Stimulated activated naive CD8-positive, alpha-beta T cell treated with anti-CD3 and anti-CD28 coated beads, Interleukin-15, Interleukin-2, amounts not matched to agents 100 U/mL and 50 U/mL, for 24 hours (primary cell): ENCODE measurements at regions not wholly inside any gene's neighbourhood (a gene's known extent, or its start where the extent isn't known, plus 50 kb on each side); places are given as distances from the start of the nearest gene placed in this dataset.
A peak's percentile ranks its signal among the peaks of the same experiment; 100 is the strongest.

Experiments
- ATAC-seq: fragments of 150-1000 bp; cut with Tn5 transposase; one replicate; pipeline ENCODE4 v1.10.0; 2021
- DNase-seq: peaks from one replicate; pipeline ENCODE4 v3.0.0; 2021

DNA sequence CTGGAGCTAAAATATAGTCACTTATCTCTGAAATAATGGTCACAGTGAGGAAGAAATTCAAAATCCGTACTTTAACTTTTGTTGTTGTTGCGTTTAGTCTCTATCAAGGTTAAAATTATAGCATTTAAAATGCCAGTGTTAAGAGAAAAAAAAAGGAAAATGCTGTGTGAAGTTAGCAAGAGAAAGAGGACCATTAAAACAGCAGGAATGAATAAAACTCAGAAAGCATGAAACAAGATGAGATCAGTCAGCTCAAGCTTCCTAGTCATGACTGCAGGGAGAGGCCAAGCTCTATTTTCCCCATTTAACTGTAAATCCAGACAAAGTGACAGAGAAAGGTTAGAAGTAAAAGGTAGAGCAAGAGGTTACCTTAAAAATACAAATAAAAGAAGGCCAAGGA is 281.7 kb upstream of the ATP5MC3 start:
- ATAC-seq: no peak
- no peak for DNase-seq

DNA sequence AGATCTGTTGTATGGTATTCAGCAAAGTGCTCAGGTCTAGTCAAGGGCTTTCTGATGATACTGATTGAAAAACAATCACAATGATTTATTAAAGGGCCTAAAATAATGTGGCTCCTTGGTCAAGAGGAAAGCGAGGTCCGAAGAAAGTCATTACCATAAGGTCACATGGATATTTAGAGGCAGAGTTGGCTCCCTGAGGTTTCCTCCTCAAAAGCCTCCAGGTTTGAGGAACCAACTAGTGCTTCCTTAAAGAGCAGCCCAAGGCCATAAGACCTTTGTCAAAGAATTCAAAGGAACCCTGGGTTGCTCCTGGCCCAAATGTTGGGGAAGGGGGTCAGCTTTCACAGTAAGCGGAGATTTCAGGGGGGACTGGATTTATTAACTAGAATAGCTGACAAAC is 280.7 kb upstream of the ATP5MC3 start:
- no peak for ATAC-seq
- DNase-seq: no peak

DNA sequence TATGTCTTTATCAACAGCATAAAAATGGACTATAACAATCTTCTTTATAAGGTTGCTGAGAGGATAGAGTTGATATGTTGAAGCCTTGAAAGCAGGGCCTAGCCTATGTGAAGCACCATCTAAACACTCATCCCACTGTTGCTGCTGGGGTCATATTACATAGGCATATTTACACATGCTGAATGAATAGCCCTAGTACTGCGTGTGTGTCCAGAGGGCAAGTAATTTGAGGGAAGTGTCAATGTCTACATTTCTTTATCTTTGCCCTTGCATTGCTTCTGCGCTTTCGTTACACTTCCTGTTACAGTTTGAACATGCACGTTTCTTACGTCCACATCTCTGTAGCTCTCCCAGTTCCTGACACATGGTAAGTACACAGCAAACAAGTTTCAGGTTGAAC is 280.3 kb upstream of the ATP5MC3 start:
- ATAC-seq: no peak
- DNase-seq: no peak

DNA sequence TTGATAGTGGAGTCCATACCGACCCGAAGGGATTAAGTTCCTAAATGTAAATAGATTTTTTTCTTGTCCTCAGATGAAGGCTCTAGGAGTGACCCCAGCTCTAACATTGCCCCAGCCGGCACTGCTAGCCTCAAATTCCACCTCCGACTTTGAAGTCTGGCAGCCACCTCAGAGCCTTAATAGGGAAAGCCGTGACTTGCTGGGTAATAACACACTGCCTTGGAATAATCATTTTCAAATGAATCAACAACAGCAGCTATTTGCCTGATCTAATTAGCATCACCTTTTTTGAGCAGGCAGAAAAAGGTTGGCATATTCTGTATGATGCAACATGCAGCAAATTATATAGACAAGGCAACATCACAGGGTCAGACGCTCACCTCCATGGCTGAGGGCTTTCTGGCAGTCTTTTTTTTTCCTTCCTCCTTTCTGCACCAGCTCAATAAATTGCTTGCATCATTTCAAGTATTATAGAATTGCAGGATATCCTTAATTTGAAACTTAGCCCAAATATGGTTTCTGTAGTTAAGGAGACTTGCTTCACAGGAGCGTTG is 276.5 kb upstream of the ATP5MC3 start:
- ATAC-seq (no peak), DNase-seq (no peak)

DNA sequence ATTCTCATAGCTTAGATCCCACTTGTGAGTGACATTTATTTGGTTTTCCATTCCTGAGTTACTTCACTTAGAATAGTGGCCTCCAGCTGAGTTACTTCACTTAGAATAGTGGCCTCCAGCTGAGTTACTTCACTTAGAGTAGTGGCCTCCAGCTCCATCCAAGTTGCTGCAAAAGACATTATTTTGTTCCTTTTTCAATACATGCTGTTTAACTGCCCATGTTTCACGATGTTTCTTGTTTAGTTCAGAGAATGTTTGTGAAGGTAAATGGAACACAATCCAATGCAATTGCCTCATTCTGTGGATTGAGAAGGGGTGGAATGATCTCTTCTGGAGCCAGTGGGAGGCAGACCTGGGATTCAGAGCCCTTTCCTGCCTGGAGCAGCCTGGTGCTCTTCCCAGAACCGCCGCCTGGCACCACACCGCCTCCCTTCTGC is 273.5 kb upstream of the ATP5MC3 start:
- ATAC-seq (no peak), DNase-seq (no peak)

DNA sequence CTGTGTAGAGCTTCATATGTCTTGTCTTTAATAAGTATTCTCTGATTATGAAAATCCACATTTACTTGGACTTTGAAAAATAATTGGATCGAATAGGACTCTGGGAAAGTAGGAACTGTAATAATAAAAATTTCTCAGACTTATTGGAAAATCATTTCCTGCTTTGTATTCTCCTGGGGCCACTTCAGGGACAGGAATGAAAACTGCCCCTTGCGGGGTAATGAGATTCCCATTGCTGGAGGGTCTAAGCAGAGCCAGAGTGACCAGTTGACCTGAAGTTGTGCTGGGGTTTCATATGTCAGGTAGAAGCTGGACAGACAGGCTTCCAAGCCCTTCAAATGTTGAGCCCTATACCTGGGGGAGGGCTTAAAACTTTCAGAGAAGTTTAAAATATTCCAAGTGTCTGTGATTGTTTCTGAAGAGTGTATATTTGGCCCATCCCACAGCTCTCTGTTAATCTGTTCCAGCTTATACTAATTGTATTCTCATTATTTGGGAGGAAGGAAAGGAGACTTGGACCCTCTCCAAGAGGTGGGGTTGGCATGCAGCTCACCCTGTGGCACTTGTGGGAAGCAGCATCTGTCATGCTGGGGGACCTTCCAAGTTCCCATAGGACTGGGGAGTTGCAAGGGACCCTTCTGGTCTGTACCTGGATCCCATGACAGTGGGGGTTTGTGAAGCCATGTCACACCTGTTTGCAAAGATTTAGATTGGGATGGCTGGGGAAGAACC is 268.7 kb upstream of the ATP5MC3 start:
- DNase-seq (no peak), ATAC-seq (no peak)

DNA sequence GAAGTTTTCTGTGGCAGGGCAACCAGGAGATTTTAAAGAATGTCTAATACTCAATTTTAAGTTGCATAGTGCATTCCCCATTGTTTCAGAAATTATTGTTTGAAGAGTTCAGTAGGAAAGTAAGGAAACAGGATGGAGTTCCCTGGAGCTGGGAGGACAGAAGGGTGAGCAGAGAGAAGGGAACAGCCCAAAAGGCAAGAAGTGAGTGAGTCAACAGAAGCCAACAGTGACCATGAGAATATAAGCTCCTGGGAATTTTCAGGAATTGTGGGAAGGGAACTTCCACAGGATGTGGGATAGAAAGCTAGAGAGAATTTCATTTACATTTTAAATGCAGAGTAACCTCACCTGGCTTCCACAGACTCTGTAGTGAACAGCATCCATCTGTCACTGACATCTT is 268.1 kb upstream of the ATP5MC3 start:
- ATAC-seq (no peak), DNase-seq (no peak)

DNA sequence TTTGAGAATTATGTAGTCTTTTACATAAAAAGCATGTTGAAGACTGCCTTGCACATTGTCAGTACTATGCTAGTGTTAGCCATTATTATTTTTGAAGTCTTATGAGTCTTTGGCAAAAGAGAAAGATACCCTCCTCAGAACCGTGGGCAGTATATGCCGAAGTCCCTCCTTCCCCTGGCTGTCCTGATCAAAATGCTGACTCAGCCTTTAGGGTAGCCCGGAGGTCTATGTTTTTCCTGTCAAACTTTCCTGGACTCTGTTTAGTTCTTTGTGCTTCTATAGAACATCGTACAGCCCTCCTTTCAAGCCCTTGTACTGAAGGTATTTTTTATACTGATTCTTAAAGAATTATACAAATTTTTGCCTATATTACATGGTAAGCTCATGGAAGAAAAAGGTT is 264.7 kb upstream of the ATP5MC3 start:
- ATAC-seq: no peak
- DNase-seq: no peak

DNA sequence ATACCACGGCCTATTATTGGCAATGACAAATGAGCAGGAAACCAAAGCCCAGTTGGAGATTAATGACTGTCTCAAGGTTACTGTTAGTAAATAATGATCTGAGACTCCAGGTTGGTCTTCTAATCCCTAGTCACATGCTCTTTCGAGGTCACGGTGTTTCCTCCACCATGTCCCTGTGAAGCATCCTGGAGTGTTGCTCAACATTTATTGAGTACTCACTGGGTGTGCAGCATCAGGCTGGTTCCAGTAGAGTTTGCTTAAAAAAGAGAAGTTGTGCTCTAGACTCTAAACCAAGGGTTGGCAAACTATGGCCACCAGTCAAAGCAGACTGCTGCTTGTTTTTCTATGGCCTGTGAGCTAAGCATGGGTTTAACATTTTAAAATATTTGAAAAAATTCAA is 263.8 kb upstream of the ATP5MC3 start:
- ATAC-seq: no peak

DNA sequence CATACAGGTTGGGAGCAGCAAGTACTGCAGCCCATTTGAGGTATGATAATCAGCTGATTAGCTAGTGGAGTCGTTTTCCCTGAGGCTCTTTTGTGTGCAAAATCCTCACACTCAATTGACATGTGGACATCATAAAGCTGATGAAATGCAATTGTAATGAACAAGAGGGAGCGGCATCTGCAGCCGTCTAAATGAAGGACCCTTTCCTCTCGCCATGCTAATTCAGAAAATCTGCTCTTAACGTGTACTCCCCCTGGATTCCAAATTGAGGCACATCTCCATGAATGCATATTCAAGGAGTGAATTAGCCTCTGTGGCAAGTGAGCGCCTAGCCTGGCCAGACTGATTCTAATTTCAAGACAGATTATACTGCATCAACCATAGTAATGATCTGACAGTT is 260.9 kb upstream of the ATP5MC3 start:
- DNase-seq: no peak
- ATAC-seq: no peak

More for the DNA sequence above, 263.8 kb upstream of the ATP5MC3 start:
- no peak for DNase-seq

DNA sequence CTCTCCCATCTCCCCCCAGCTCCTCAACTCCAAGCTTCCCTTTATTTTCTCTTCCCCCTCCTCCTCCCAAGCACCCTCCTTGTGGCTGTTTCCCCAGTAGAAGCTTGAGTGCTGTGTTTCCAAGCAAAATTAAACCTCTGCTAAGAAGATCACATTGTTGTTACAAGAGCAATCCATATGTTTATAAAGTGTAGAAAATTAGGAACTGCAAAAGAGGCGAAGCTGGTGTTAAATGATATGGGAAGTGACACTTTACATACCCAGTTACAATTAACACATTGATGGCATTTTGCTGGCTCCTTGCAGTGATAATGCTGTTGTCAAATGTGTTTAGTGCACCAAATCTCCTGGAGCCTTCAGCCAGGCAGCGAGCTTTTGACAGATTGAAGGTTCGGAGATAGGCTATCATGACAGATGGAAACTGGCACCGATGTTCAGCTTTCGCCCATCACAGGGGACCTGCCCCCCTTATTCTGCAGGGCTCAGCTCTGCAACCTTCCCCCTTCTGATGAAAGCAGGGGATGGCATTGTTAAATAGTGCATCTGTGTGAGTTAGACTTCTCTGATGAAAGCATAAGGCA is 259.8 kb upstream of the ATP5MC3 start:
- ATAC-seq (no peak), DNase-seq (no peak)

DNA sequence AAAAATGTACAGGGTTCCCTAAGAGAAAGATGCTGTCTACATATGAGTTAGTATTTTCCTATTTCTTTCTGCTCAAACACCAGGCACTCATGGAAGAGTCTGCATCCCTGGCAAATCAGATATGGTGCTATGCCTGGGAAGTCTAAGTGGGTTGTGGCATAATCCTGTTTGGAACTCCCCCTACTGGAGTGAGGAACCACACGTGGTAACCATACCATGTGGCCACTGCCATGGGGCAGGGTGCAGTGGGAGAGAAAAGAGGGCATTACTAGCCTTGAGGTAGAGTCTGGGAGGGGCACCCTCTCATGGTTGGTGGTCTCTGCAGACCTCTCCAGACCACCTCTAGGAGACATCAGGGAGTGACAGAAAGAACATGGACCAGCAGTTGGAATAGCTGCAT is 257.9 kb upstream of the ATP5MC3 start:
- ATAC-seq: no peak
- DNase-seq: no peak

DNA sequence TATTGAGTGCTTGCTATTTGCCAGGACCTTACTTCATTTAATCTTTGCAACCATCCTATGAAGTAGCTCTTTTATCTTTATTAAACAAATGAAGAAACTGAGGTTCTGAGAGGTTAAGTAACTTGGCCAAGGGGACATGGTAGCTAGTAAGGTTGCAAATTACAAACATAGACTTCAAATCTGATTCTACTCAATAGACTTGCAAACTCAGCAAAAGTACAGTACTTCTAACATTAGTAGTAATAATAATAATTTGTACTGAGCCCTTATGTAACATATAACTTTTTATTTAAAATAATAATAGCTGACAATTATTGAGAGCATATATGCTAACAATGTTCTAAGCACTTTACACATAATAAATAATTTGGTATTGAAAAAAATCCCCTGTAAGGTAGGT is 255.7 kb upstream of the ATP5MC3 start:
- ATAC-seq: no peak
- DNase-seq: no peak

DNA sequence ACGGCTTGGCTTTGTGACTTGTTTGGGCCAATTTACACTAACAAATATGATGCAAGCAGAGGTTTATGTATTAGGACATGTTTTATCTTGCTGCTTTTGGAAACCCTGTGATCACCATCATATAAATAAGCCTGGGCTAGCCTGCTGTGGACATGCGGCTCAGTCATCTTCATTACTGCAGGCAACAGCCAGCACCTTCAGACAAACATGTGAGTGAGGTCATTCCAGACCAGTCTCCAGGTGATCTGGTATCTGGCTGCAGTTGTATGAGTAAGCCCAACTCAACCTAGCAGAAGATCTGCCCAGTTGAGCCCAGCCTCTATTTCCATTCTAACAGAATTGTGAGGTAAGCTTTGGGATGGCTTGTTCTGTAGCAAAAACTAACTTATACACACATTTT is 254.6 kb upstream of the ATP5MC3 start:
- DNase-seq: no peak
- no peak for ATAC-seq

DNA sequence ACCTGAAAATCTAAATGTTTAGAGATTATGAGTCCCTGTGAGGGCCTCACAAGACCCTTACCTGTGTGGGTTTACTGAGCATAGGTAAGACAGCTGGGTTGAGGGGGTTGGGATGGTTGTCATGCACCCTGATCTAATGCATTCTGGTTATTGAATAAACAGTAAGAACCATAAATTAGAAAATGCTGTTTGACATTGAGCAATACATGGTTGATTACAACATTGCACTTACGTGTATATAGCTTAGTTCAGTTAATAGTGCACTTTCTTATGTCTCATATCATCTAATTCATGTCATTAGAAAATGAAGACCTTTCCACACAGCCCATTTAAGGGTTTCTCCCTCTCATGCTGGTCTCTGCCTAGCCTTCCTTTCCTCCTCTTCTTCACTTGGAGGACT is 253.5 kb upstream of the ATP5MC3 start:
- ATAC-seq: no peak
- no peak for DNase-seq

DNA sequence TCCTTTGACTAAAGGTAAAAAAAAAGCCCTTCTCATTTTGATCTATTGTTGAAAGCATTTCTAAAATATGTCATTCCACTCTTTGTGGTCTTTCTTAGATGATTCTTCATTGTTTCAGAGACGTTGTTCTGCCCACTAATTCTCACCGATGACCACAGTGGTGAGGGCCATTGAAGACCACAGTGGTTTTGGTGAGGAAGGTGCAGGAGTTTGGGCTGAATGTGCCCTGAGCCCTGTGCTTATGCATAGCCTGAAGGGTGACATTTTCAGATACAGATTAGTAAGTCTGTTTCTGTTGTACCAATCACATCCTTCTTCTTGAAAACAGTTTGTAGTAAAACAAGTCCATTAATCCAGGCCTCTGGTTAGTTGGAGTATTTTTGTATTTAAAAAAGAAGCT is 251.3 kb upstream of the ATP5MC3 start:
- ATAC-seq: no peak

DNA sequence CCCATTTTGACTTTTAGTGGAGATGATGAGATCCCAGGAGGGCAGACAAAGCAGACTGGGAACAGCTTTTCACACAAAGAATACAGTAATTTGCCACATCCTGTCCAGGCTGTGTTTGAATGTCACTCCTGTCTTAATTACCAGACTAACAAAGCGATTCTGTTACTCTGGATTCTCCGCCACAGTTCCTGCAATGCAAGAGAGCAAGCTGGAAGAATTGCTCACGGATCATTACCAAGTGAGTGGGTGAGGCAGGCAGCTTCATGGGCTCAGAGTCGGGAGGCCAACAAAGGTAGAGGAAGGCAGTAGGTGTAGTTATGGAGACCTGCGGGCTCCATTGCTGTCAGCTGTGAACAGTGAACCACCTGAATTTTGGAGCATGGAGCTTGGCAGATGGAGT is 250.5 kb upstream of the ATP5MC3 start:
- DNase-seq: no peak
- no peak for ATAC-seq

More for the DNA sequence above, 251.3 kb upstream of the ATP5MC3 start:
- no peak for DNase-seq

DNA sequence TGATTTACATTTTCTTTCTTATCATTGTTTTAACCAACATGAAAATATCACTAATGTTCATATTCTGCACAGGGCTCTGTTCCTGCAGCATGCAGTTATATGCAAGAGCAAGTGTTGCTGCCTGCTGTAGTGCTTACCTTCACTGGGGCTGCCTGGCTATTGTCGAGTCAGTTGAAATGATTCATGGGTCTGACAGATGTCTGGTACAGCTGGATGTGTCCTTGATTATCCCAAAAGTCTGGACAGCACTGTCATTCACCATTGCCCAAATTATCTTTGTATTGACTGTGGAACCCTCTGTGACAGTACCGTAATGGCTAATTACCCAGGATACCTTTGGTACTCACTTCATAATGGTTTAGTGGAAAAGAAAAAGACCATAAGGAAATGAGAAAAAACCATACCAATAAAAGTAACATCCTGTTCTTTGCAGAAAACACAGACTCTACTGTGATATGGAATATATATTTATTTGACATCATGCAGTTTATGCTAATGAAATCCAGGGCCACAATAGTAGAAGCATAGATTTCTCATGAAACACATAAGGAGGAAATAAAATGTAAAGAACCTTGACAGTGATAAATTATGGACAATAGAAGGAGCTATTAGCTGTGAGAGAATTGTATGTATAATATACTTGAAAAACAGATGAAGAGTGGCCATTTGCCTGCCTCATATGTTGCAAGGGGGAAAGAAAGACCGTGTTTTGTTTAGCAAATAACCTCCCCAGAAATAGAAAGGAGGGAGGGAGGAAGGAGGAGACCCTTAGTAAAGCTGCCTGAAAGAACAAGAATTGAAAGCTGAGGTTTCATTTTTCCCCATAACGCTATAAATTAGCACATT is 249.8 kb upstream of the ATP5MC3 start:
- no peak for ATAC-seq
- DNase-seq: no peak

DNA sequence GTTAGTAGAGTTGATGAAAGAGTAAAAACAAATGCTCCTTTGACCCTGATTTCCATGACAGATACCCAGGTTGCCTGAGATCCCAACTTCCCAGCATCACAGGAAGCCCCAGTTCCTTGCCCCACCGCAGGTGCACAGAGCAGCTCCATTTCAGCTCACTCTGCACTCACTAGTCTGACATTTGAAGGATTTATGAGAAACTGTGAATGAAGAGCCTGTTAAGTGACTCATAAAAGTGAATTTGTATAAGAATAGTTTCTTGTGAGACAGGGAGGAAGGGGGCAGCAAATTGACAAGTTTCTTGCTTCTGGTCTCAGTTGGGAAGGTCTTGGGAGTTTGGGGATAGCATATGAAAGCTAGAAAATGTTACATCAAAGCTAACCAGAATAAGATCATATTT is 248.7 kb upstream of the ATP5MC3 start:
- no peak for ATAC-seq

DNA sequence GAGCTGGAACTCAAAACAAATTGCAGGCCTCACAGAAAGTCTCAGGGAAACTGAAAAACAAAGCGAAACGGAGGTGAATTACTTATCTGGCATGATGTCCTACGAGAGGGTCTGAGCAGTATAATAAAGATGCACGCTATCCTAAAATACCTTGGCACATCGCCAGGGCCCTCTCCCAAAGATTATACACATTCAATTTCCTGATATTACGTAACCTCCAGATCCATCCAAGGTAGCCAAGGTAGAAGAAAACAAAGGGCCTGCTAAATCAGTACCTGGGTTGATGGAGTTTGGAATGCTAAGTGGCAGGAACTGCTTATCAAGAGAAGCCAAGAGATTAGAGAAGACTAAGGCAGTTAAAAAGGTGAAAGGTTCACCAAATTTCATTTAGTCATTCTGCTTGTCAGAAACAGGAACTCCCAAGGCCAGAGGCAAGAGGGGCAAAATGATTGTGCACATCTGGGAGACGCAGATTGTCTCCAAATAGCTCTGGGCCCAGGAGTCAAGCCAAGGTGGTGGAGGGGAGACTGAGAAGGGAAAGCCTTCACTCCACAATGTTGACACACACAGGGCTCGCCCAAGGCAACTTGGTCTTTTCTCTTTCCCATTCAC is 236.8 kb upstream of the ATP5MC3 start:
- no peak for ATAC-seq
- no peak for DNase-seq

More for the DNA sequence above, 248.7 kb upstream of the ATP5MC3 start:
- no peak for DNase-seq

DNA sequence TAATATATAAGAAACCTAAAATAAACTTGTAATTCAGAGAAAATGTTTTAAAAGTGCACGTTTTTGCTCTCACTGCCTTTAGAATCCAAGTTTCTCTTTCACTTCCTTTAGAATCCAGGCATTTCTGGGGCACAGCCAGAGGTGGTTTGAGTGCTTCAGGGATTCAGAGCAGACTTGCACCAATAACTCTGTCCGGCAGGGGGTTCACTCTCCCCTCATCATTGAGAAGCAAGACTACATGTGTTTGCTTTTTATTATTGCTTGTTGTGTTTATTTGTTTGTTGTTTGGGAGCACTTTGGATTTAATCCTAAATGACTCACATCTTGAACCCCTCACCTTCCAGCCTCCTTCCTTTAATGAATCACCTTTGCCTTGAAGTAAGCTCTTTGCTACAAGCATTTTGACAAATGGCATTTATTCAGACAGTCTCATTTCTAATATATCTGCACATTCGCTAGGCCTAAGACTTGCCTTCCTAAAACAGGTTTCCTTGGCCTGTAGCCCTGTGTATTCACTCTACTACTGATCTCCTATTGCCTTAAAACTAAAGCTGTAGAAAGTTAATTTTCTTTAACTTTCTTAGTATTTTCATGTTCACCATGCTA is 233.5 kb upstream of the ATP5MC3 start:
- ATAC-seq: no peak
- peak; percentile 11 for DNase-seq
